GM23338 (cell line): ENCODE measurements at regions not wholly inside any gene's neighbourhood (a gene's known extent, or its start where the extent isn't known, plus 50 kb on each side); places are given as distances from the start of the nearest gene placed in this dataset.

Experiments
- CREB1 ChIP-seq: fragments of 250-450 bp; sonication (Bioruptor Pico); IDR thresholded peaks from 2 replicates; pipeline ENCODE4 v1.5.0; 2020; ENCODE audit warnings: low read depth, mild to moderate bottlenecking, moderate library complexity
- CTCF ChIP-seq, 2 experiments: fragments of 200-600 bp in 1 of 2; sonication (generic) in 1 of 2; conservative IDR thresholded peaks; 2 replicates each; pipeline versions ENCODE4 v1.5.1 to v1.6.1; 2016 to 2017; ENCODE audit warnings: antibody characterized with exemption in 2 of 2, low read depth in 2 of 2, mild to moderate bottlenecking in 2 of 2, moderate library complexity in 1 of 2
- EZH2 ChIP-seq: fragments of 200-600 bp; sonication (generic); IDR thresholded peaks from one replicate; pipeline ENCODE4 v1.8.0; 2017; ENCODE audit warnings: antibody characterized with exemption, mild to moderate bottlenecking, low read depth; ENCODE audit not compliant: unreplicated experiment
- EZH2phosphoT487 ChIP-seq: fragments of 200-600 bp; sonication (generic); IDR thresholded peaks from one replicate; pipeline ENCODE4 v1.8.1; 2018; ENCODE audit warnings: antibody characterized with exemption; ENCODE audit not compliant: unreplicated experiment
- JUNB ChIP-seq: IDR thresholded peaks from one replicate; pipeline ENCODE4 v1.6.1; 2016; ENCODE audit warnings: antibody characterized with exemption; ENCODE audit not compliant: unreplicated experiment
- NANOG ChIP-seq: IDR thresholded peaks from 2 replicates; pipeline ENCODE4 v1.6.1; 2016; ENCODE audit warnings: antibody characterized with exemption, borderline replicate concordance
- POLR2AphosphoS5 ChIP-seq: IDR thresholded peaks from 2 replicates; pipeline ENCODE4 v1.6.1; 2016; ENCODE audit warnings: antibody characterized with exemption, low read depth
- REST ChIP-seq: IDR thresholded peaks from one replicate; pipeline ENCODE4 v1.6.1; 2018; ENCODE audit warnings: antibody characterized with exemption; ENCODE audit not compliant: unreplicated experiment
- STAT1 ChIP-seq: IDR thresholded peaks from one replicate; pipeline ENCODE4 v1.6.1; 2016; ENCODE audit warnings: antibody characterized with exemption; ENCODE audit not compliant: unreplicated experiment
- ZNF114 ChIP-seq: fragments of 250-450 bp; sonication (Bioruptor Pico); IDR thresholded peaks from 2 replicates; pipeline ENCODE4 v1.5.0; 2020; ENCODE audit warnings: mild to moderate bottlenecking, moderate library complexity
- ZNF331 ChIP-seq: fragments of 250-450 bp; sonication (Bioruptor Pico); IDR thresholded peaks from 2 replicates; pipeline ENCODE4 v1.5.0; 2020; ENCODE audit warnings: low read depth, mild to moderate bottlenecking, moderate library complexity
- TF ChIP-seq, protein P1 (sequence below): IDR thresholded peaks from 2 replicates; pipeline ENCODE4 v1.6.1; 2016; ENCODE audit warnings: antibody characterized with exemption

DNA sequence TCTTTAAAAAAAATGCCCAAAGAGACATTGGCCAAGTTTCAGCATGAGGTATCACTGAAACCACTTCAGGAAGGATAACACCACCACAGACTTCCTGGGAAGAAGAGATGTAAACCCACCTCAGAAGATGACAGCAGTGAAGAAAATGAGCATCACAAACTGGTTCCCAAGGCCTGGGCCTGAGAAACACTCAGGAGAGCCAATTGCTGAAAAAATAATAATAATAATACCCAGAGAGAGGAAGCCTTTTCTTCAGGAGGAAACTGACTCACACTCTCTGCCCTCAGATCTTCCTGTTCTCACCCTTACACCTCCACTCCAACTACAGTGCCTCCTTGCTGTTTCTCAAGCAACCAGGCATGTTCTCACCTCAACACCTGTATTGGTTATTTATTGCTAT lies 68.1 kb upstream of the MAFB start:
- TF ChIP-seq CTCF (conservative IDR thresholded peaks at IDR 0.05; ENCODE audit: low read depth in 2 of 2) = no peak
- TF ChIP-seq EZH2phosphoT487 = no peak
- no peak for TF ChIP-seq POLR2AphosphoS5
- TF ChIP-seq EZH2 = no peak
- no peak for TF ChIP-seq REST
- no peak for TF ChIP-seq NANOG
- no peak for TF ChIP-seq JUNB
- no peak for TF ChIP-seq CREB1
- TF ChIP-seq, protein P1, sequence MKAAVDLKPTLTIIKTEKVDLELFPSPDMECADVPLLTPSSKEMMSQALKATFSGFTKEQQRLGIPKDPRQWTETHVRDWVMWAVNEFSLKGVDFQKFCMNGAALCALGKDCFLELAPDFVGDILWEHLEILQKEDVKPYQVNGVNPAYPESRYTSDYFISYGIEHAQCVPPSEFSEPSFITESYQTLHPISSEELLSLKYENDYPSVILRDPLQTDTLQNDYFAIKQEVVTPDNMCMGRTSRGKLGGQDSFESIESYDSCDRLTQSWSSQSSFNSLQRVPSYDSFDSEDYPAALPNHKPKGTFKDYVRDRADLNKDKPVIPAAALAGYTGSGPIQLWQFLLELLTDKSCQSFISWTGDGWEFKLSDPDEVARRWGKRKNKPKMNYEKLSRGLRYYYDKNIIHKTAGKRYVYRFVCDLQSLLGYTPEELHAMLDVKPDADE = no peak
- no peak for TF ChIP-seq STAT1
- no peak for TF ChIP-seq ZNF114 (CRISPR knock-in tag)
- no peak for TF ChIP-seq ZNF331 (CRISPR knock-in tag)
